DOHH2 (cell line): ENCODE measurements at regions not wholly inside any gene's neighbourhood (a gene's known extent, or its start where the extent isn't known, plus 50 kb on each side); places are given as distances from the start of the nearest gene placed in this dataset.

Experiments used
- H3F3A ChIP-seq: fragments of 200-600 bp; sonication (generic), shearing (Covaris generic); 2 replicates; pipeline ENCODE4 v1.6.0; 2016; ENCODE audit warnings: antibody characterized with exemption, mild to moderate bottlenecking; ENCODE audit not compliant: control insufficient read depth, insufficient read depth
- H3K27ac ChIP-seq: fragments of 200-600 bp; sonication (generic); 2 replicates; pipeline ENCODE4 v1.5.1; 2014; ENCODE audit warnings: low read depth, mild to moderate bottlenecking, low read length, moderate library complexity
- H3K27me3 ChIP-seq: fragments of 200-600 bp; sonication (generic); 2 replicates; pipeline ENCODE4 v1.6.1; 2014; ENCODE audit warnings: mild to moderate bottlenecking, low read length, mixed read lengths; ENCODE audit not compliant: control insufficient read depth
- H3K36me3 ChIP-seq: fragments of 200-600 bp; sonication (generic); 2 replicates; pipeline ENCODE4 v1.6.1; 2014; ENCODE audit warnings: mild to moderate bottlenecking, low read length, moderate library complexity, mixed read lengths; ENCODE audit not compliant: control insufficient read depth
- H3K4me1 ChIP-seq: fragments of 200-600 bp; sonication (generic); 2 replicates; pipeline ENCODE4 v1.6.1; 2014; ENCODE audit warnings: mild to moderate bottlenecking, low read length, mixed read lengths; ENCODE audit not compliant: control insufficient read depth
- H3K4me2 ChIP-seq: fragments of 200-600 bp; sonication (generic); 2 replicates; pipeline ENCODE4 v1.6.0; 2014; ENCODE audit warnings: mild to moderate bottlenecking, low read length, moderate library complexity
- H3K4me3 ChIP-seq: fragments of 200-600 bp; sonication (generic); 2 replicates; pipeline ENCODE4 v1.5.1; 2014; ENCODE audit warnings: mild to moderate bottlenecking, low read length, mixed read lengths
- H3K79me2 ChIP-seq: fragments of 200-600 bp; sonication (generic); 2 replicates; pipeline ENCODE4 v1.6.1; 2014; ENCODE audit warnings: mild to moderate bottlenecking, low read length, mixed read lengths; ENCODE audit not compliant: control insufficient read depth
- H3K9me2 ChIP-seq: fragments of 200-600 bp; sonication (generic); replicated peaks from 2 replicates; pipeline ENCODE4 v1.6.1; 2014; ENCODE audit warnings: mild to moderate bottlenecking, low read length, mixed read lengths; ENCODE audit not compliant: control insufficient read depth
- H3K9me3 ChIP-seq: fragments of 200-600 bp; sonication (generic); 2 replicates; pipeline ENCODE4 v1.6.1; 2014; ENCODE audit warnings: antibody characterized with exemption, low read length, mixed read lengths; ENCODE audit not compliant: control insufficient read depth, insufficient read depth
- H4K20me1 ChIP-seq: fragments of 200-600 bp; sonication (generic); 2 replicates; pipeline ENCODE4 v1.6.0; 2014; ENCODE audit warnings: low read depth, mild to moderate bottlenecking, antibody characterized with exemption, low read length, moderate library complexity; ENCODE audit not compliant: control insufficient read depth, insufficient read depth
- CTCF ChIP-seq: fragments of 200-600 bp; sonication (generic); IDR thresholded peaks from one replicate; pipeline ENCODE4 v1.5.1; 2014; ENCODE audit warnings: antibody characterized with exemption, mild to moderate bottlenecking, low read depth, low read length; ENCODE audit not compliant: poor library complexity, severe bottlenecking
- EZH2phosphoT487 ChIP-seq: fragments of 200-600 bp; sonication (generic); IDR thresholded peaks from 2 replicates; pipeline ENCODE4 v1.6.1; 2017; ENCODE audit warnings: borderline replicate concordance, mild to moderate bottlenecking, antibody characterized with exemption, low read length, moderate library complexity, mixed read lengths

GRCh38 chr2:236782938-236783337, 213.3 kb downstream of the ACKR3 start:
- Histone ChIP-seq H3K27ac (no peak overlapping the region), H3F3A (no peaks in the 10 kb centered on the region), H3K79me2 (no peaks in the 10 kb centered on the region), H3K9me3 (no peaks in the 10 kb centered on the region), H3K4me3 (no peak overlapping the region), H3K4me1 (no peaks in the 10 kb centered on the region), H3K9me2 (no peaks in the 10 kb centered on the region), H3K4me2 (no peak overlapping the region), H4K20me1 (no peaks in the 10 kb centered on the region), H3K36me3 (no peaks in the 10 kb centered on the region), H3K27me3 (no peaks in the 10 kb centered on the region; the same call in 1 of the 2 replicates)
- TF ChIP-seq EZH2phosphoT487 (no peak), CTCF (no peak)

GRCh38 chr2:236783417-236784020, 213.9 kb downstream of the ACKR3 start:
- H4K20me1 ChIP-seq, result no peaks in the 10 kb centered on the region
- no peaks in the 10 kb centered on the region for H3K9me3 ChIP-seq
- H3F3A ChIP-seq, result no peaks in the 10 kb centered on the region
- no peaks in the 10 kb centered on the region for H3K9me2 ChIP-seq
- no peak overlapping the region for H3K4me2 ChIP-seq
- H3K27me3 ChIP-seq, result no peaks in the 10 kb centered on the region; the same call in 1 of the 2 replicates
- H3K79me2 ChIP-seq, result no peaks in the 10 kb centered on the region
- H3K4me3 ChIP-seq, result no peak overlapping the region
- TF ChIP-seq EZH2phosphoT487, result no peak
- TF ChIP-seq CTCF, result no peak
- no peak overlapping the region for H3K27ac ChIP-seq
- H3K36me3 ChIP-seq, result no peaks in the 10 kb centered on the region
- no peaks in the 10 kb centered on the region for H3K4me1 ChIP-seq

- no peaks in the 10 kb centered on the region; the same call in 1 of the 2 replicates for H3K27me3 ChIP-seq
- TF ChIP-seq EZH2phosphoT487 (no peak), CTCF (no peak)
- no peak overlapping the region for H3K4me2 ChIP-seq
- H3K9me2 ChIP-seq, result no peaks in the 10 kb centered on the region
- H3K36me3 ChIP-seq, result no peaks in the 10 kb centered on the region
- no peaks in the 10 kb centered on the region for H3K4me1 ChIP-seq
- no peaks in the 10 kb centered on the region for H3K79me2 ChIP-seq
- H3K27ac ChIP-seq, result no peak overlapping the region
- no peak overlapping the region for H3K4me3 ChIP-seq
- H3K9me3 ChIP-seq, result no peaks in the 10 kb centered on the region
- no peaks in the 10 kb centered on the region for H3F3A ChIP-seq
- no peaks in the 10 kb centered on the region for H4K20me1 ChIP-seq
Observed at GRCh38 chr2:236785611-236786057, 216.0 kb downstream of the ACKR3 start.
